ENCODE measurements at regions not wholly inside any gene's neighbourhood (a gene's known extent, or its start where the extent isn't known, plus 50 kb on each side); places are given as distances from the start of the nearest gene placed in this dataset.

- H3K79me2 ChIP-seq (ENCODE audit: low read length) = no peaks in the 10 kb centered on the region
Observed at GRCh38 chr3:805326-805725, 287.5 kb upstream of the CNTN6 start.

GRCh38 chr3:806006-806405 lies 286.8 kb upstream of the CNTN6 start:
- Histone ChIP-seq H3K27ac (ENCODE audit: low read length) (no peak overlapping the region), H3K4me3 (ENCODE audit: low read length) (no peak overlapping the region), H3K4me1 (ENCODE audit: low read length) (no peaks in the 10 kb centered on the region), H2AFZ (ENCODE audit: low read length) (no peak overlapping the region), H3K27me3 (ENCODE audit: low read length) (no peaks in the 10 kb centered on the region), H3K9me3 (ENCODE audit: low read length) (no peaks in the 10 kb centered on the region), H3K4me2 (ENCODE audit: low read depth, low read length, poor library complexity, severe bottlenecking) (no peak overlapping the region), H3K79me2 (ENCODE audit: low read length) (no peaks in the 10 kb centered on the region), H3K36me3 (ENCODE audit: insufficient read depth, low read length) (no peaks in the 10 kb centered on the region), H3K9ac (ENCODE audit: low read length) (no peak overlapping the region), H3K9me2 (replicated peaks; ENCODE audit: insufficient read depth, low read length) (no peaks in the 10 kb centered on the region), H4K20me1 (ENCODE audit: insufficient read depth, low read depth, low read length) (no peaks in the 10 kb centered on the region)
- DNase-seq = no peak

More at GRCh38 chr3:805326-805725, 287.5 kb upstream of the CNTN6 start:
- no peak overlapping the region for H2AFZ ChIP-seq (ENCODE audit: low read length)
- no peak overlapping the region for H3K4me3 ChIP-seq (ENCODE audit: low read length)
- no peaks in the 10 kb centered on the region for H4K20me1 ChIP-seq (ENCODE audit: insufficient read depth, low read depth, low read length)
- no peak overlapping the region for H3K4me2 ChIP-seq (ENCODE audit: low read depth, low read length, poor library complexity, severe bottlenecking)
- H3K4me1 ChIP-seq (ENCODE audit: low read length) = no peaks in the 10 kb centered on the region
- H3K27me3 ChIP-seq (ENCODE audit: low read length) = no peaks in the 10 kb centered on the region
- no peaks in the 10 kb centered on the region for H3K9me3 ChIP-seq (ENCODE audit: low read length)
- DNase-seq = no peak
- no peak overlapping the region for H3K27ac ChIP-seq (ENCODE audit: low read length)
- no peak overlapping the region for H3K9ac ChIP-seq (ENCODE audit: low read length)
- no peaks in the 10 kb centered on the region for H3K9me2 ChIP-seq (replicated peaks; ENCODE audit: insufficient read depth, low read length)
- H3K36me3 ChIP-seq (ENCODE audit: insufficient read depth, low read length) = no peaks in the 10 kb centered on the region

DNA sequence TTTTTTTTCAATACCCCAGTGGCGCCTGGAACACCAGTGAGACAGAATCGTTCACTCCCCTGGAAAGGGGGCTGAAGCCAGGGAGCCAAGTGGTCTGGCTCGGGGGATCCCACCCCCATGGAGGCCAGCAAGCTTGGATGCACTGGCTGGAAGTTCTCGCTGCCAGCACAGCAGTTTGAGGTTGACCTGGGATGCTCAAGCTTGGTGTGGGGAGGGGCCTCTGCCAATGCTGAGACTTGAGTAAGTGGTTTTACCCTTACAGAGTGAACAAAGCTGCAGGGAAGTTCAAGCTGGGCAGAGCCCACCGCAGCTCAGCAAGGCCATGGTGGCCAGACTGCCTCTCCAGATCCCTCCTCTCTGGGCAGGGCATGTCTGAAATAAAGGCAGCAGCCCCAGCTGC lies 276.2 kb upstream of the CNTN6 start:
- H3K79me2 ChIP-seq (ENCODE audit: low read length) = no peaks in the 10 kb centered on the region
- H3K4me1 ChIP-seq (ENCODE audit: low read length) = no peaks in the 10 kb centered on the region
- H3K4me3 ChIP-seq (ENCODE audit: low read length) = no peak overlapping the region
- no peaks in the 10 kb centered on the region for H3K27me3 ChIP-seq (ENCODE audit: low read length)
- no peak overlapping the region for H3K9ac ChIP-seq (ENCODE audit: low read length)
- no peak overlapping the region for H2AFZ ChIP-seq (ENCODE audit: low read length)
- H4K20me1 ChIP-seq (ENCODE audit: insufficient read depth, low read depth, low read length) = no peaks in the 10 kb centered on the region
- no peaks in the 10 kb centered on the region for H3K36me3 ChIP-seq (ENCODE audit: insufficient read depth, low read length)
- no peaks in the 10 kb centered on the region for H3K9me3 ChIP-seq (ENCODE audit: low read length)
- no peak overlapping the region for H3K4me2 ChIP-seq (ENCODE audit: low read depth, low read length, poor library complexity, severe bottlenecking)
- H3K9me2 ChIP-seq (replicated peaks; ENCODE audit: insufficient read depth, low read length) = no peaks in the 10 kb centered on the region
- no peak overlapping the region for H3K27ac ChIP-seq (ENCODE audit: low read length)
- DNase-seq = no peak

DNA sequence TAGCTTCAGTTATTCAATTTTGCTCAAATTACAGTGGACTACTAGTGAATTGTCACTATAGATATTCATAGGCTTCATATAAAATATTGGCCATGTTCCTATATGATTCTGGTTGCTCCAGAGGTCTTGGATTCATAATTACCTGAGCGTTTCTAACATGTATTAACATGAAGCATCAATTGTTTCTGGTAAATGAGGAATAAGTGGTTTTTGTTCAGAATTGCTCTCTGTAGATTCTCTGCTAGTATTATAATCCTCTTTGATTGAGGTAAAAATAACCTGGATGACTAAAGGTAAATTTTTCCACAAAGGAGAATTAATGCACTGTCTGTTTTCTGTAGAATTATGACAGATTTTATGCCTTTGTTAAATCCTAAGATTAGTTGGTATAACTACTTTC lies 258.1 kb upstream of the CNTN6 start:
- H3K9ac ChIP-seq (ENCODE audit: low read length) = no peak overlapping the region
- H3K27ac ChIP-seq (ENCODE audit: low read length) = no peak overlapping the region
- no peak overlapping the region for H2AFZ ChIP-seq (ENCODE audit: low read length)
- no peaks in the 10 kb centered on the region for H4K20me1 ChIP-seq (ENCODE audit: insufficient read depth, low read depth, low read length)
- H3K4me2 ChIP-seq (ENCODE audit: low read depth, low read length, poor library complexity, severe bottlenecking) = no peak overlapping the region
- H3K79me2 ChIP-seq (ENCODE audit: low read length) = no peaks in the 10 kb centered on the region
- no peaks in the 10 kb centered on the region; the same call in 1 of the 2 replicates for H3K9me3 ChIP-seq (ENCODE audit: low read length)
- no peaks in the 10 kb centered on the region for H3K4me1 ChIP-seq (ENCODE audit: low read length)
- H3K36me3 ChIP-seq (ENCODE audit: insufficient read depth, low read length) = no peaks in the 10 kb centered on the region
- DNase-seq = no peak
- no peaks in the 10 kb centered on the region for H3K9me2 ChIP-seq (replicated peaks; ENCODE audit: insufficient read depth, low read length)
- no peaks in the 10 kb centered on the region for H3K27me3 ChIP-seq (ENCODE audit: low read length)
- H3K4me3 ChIP-seq (ENCODE audit: low read length) = no peak overlapping the region

GRCh38 chr3:835096-835495 lies 257.7 kb upstream of the CNTN6 start:
- Histone ChIP-seq H3K4me2 (ENCODE audit: low read depth, low read length, poor library complexity, severe bottlenecking) (no peak overlapping the region), H3K9ac (ENCODE audit: low read length) (no peak overlapping the region), H4K20me1 (ENCODE audit: insufficient read depth, low read depth, low read length) (no peaks in the 10 kb centered on the region), H3K9me2 (replicated peaks; ENCODE audit: insufficient read depth, low read length) (no peaks in the 10 kb centered on the region), H3K79me2 (ENCODE audit: low read length) (no peaks in the 10 kb centered on the region), H3K4me3 (ENCODE audit: low read length) (no peak overlapping the region), H3K4me1 (ENCODE audit: low read length) (no peaks in the 10 kb centered on the region), H3K27ac (ENCODE audit: low read length) (no peak overlapping the region), H2AFZ (ENCODE audit: low read length) (no peak overlapping the region), H3K9me3 (ENCODE audit: low read length) (no peaks in the 10 kb centered on the region; the same call in 1 of the 2 replicates), H3K36me3 (ENCODE audit: insufficient read depth, low read length) (no peaks in the 10 kb centered on the region), H3K27me3 (ENCODE audit: low read length) (no peaks in the 10 kb centered on the region)
- DNase-seq = no peak

DNA sequence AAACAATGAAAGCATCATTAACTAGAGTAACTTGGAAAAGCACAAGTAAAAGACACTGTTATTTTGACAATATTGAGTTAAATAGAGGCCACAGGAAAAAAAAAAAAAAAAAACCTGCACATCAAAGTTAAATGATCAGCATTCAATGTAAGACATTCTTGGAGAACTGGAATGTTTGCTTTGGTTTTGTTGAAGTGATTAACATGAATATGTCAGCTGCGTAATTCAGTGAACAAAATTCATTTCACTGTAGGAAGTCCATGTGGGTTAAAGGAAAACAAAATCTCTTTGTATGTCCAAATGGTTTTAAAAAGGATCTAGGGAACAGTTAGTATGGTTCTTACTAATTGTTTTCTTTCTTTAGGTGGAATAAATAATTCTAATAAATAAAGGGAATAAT lies 252.8 kb upstream of the CNTN6 start:
- DNase-seq = no peak
- no peaks in the 10 kb centered on the region for H3K27me3 ChIP-seq (ENCODE audit: low read length)
- H3K9ac ChIP-seq (ENCODE audit: low read length) = no peak overlapping the region
- H3K9me3 ChIP-seq (ENCODE audit: low read length) = no peaks in the 10 kb centered on the region
- H2AFZ ChIP-seq (ENCODE audit: low read length) = no peak overlapping the region
- H3K9me2 ChIP-seq (replicated peaks; ENCODE audit: insufficient read depth, low read length) = no peaks in the 10 kb centered on the region
- H3K27ac ChIP-seq (ENCODE audit: low read length) = no peak overlapping the region
- H3K4me1 ChIP-seq (ENCODE audit: low read length) = no peaks in the 10 kb centered on the region
- H3K4me3 ChIP-seq (ENCODE audit: low read length) = no peak overlapping the region
- no peaks in the 10 kb centered on the region for H3K36me3 ChIP-seq (ENCODE audit: insufficient read depth, low read length)
- H4K20me1 ChIP-seq (ENCODE audit: insufficient read depth, low read depth, low read length) = no peaks in the 10 kb centered on the region
- H3K4me2 ChIP-seq (ENCODE audit: low read depth, low read length, poor library complexity, severe bottlenecking) = no peak overlapping the region
- no peaks in the 10 kb centered on the region for H3K79me2 ChIP-seq (ENCODE audit: low read length)

GRCh38 chr3:851098-851790 lies 241.6 kb upstream of the CNTN6 start:
- H3K4me1 ChIP-seq (ENCODE audit: low read length) = no peaks in the 10 kb centered on the region
- no peaks in the 10 kb centered on the region for H3K36me3 ChIP-seq (ENCODE audit: insufficient read depth, low read length)
- H3K27ac ChIP-seq (ENCODE audit: low read length) = no peak overlapping the region
- no peak overlapping the region for H2AFZ ChIP-seq (ENCODE audit: low read length)
- H3K4me2 ChIP-seq (ENCODE audit: low read depth, low read length, poor library complexity, severe bottlenecking) = no peak overlapping the region
- H3K27me3 ChIP-seq (ENCODE audit: low read length) = no peaks in the 10 kb centered on the region
- no peaks in the 10 kb centered on the region for H3K9me2 ChIP-seq (replicated peaks; ENCODE audit: insufficient read depth, low read length)
- no peak for DNase-seq
- H4K20me1 ChIP-seq (ENCODE audit: insufficient read depth, low read depth, low read length) = no peaks in the 10 kb centered on the region
- no peak overlapping the region for H3K9ac ChIP-seq (ENCODE audit: low read length)
- no peaks in the 10 kb centered on the region for H3K79me2 ChIP-seq (ENCODE audit: low read length)
- H3K4me3 ChIP-seq (ENCODE audit: low read length) = no peak overlapping the region
- H3K9me3 ChIP-seq (ENCODE audit: low read length) = no peaks in the 10 kb centered on the region

DNA sequence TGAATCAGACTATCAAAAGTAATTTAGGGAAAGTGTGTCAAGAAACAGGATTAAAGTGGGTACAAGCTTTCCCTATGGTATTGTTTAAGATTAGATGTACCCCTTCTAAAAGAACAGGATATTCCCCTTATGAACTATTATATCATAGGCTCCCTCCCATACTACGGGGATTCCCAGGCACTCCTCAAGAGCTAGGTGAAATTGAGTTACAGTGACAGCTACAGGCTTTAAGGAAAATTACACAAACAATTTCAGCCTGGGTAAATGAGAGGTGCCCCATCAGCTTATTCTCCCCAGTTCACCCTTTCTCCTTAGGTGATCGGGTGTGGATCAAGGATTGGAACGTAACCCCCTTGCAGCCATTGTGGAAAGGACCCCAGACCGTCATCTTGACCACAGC lies 240.8 kb upstream of the CNTN6 start:
- Histone ChIP-seq H3K79me2 (ENCODE audit: low read length) (no peaks in the 10 kb centered on the region), H3K9me2 (replicated peaks; ENCODE audit: insufficient read depth, low read length) (no peaks in the 10 kb centered on the region), H3K9ac (ENCODE audit: low read length) (no peak overlapping the region), H3K4me1 (ENCODE audit: low read length) (no peaks in the 10 kb centered on the region), H4K20me1 (ENCODE audit: insufficient read depth, low read depth, low read length) (no peaks in the 10 kb centered on the region), H3K36me3 (ENCODE audit: insufficient read depth, low read length) (no peaks in the 10 kb centered on the region), H3K9me3 (ENCODE audit: low read length) (no peaks in the 10 kb centered on the region), H3K4me3 (ENCODE audit: low read length) (no peak overlapping the region), H2AFZ (ENCODE audit: low read length) (no peak overlapping the region), H3K27ac (ENCODE audit: low read length) (no peak overlapping the region), H3K4me2 (ENCODE audit: low read depth, low read length, poor library complexity, severe bottlenecking) (no peak overlapping the region), H3K27me3 (ENCODE audit: low read length) (no peaks in the 10 kb centered on the region)
- DNase-seq = peak; percentile 56
